Panc1 (cell line): ENCODE measurements at regions not wholly inside any gene's neighbourhood (a gene's known extent, or its start where the extent isn't known, plus 50 kb on each side); places are given as distances from the start of the nearest gene placed in this dataset.

Experiments
- ATAC-seq: fragments of 200-7000 bp; cut with Tn5 transposase; 2 replicates; pipeline ENCODE4 v1.9.1; 2020; ENCODE audit warnings: mild to moderate bottlenecking, moderate library complexity
- BruUV-seq: library from RNA; stranded (reverse); fragments of 400-500 nt; replicated peaks from 2 replicates; lab custom pipeline; 2021; lab: Mats Ljungman, UMichigan
- CTCF ChIA-PET: fragments of 300-600 bp; sonication (Branson Sonifier 250); formaldehyde crosslinking; loops from one replicate; lab custom pipeline; 2022; ENCODE audit warnings: antibody characterized with exemption; lab: Charles Lee
- POLR2A ChIA-PET: fragments of 300-600 bp; sonication (Branson Sonifier 250); formaldehyde crosslinking; loops from one replicate; lab custom pipeline; 2022; ENCODE audit warnings: antibody characterized with exemption; lab: Charles Lee
- DNase-seq: peaks from one replicate; pipeline ENCODE4 v3.0.0-alpha.2; 2010; ENCODE audit warnings: low read depth, low spot score
- H3K27ac ChIP-seq: 2 replicates; pipeline ENCODE4 v1.5.1; 2011; ENCODE audit warnings: mild to moderate bottlenecking, low read length, inconsistent platforms
- H3K27me3 ChIP-seq: fragments of 200-500 bp; sonication (Bioruptor generic); 2 replicates; pipeline ENCODE4 v1.6.0; 2014; ENCODE audit warnings: low read length, inconsistent platforms; ENCODE audit not compliant: control insufficient read depth, insufficient read depth
- H3K36me3 ChIP-seq: fragments of 200-500 bp; sonication (Bioruptor generic); 2 replicates; pipeline ENCODE4 v1.5.1; 2014; ENCODE audit warnings: inconsistent platforms, mild to moderate bottlenecking, low read length, moderate library complexity; ENCODE audit not compliant: control insufficient read depth, insufficient read depth
- H3K4me1 ChIP-seq: 2 replicates; pipeline ENCODE4 v1.5.1; 2011; ENCODE audit warnings: inconsistent platforms, mild to moderate bottlenecking, low read length, moderate library complexity; ENCODE audit not compliant: control insufficient read depth, insufficient read depth
- H3K4me3 ChIP-seq, 2 experiments: 2 replicates each; pipeline ENCODE4 v1.5.1; 2011 to 2012; ENCODE audit warnings: low read depth in 2 of 2, low read length in 2 of 2, mild to moderate bottlenecking in 2 of 2, inconsistent platforms in 1 of 2, moderate library complexity in 1 of 2
- H3K9me3 ChIP-seq: fragments of 200-500 bp; sonication (Bioruptor generic); 2 replicates; pipeline ENCODE4 v1.5.1; 2014; ENCODE audit warnings: low read depth, mild to moderate bottlenecking, inconsistent platforms, low read length, moderate library complexity; ENCODE audit not compliant: control insufficient read depth, insufficient read depth
- POLR2AphosphoS5 ChIP-seq: IDR thresholded peaks from 2 replicates; pipeline ENCODE4 v1.6.1; 2012; ENCODE audit warnings: mild to moderate bottlenecking, low read depth, low read length, moderate library complexity
- SIN3A ChIP-seq: IDR thresholded peaks from 2 replicates; pipeline ENCODE4 v1.6.1; 2012; ENCODE audit warnings: low read depth, mild to moderate bottlenecking, low read length, moderate library complexity, borderline replicate concordance; ENCODE audit not compliant: insufficient read depth
- TCF7L2 ChIP-seq: IDR thresholded peaks from 2 replicates; pipeline ENCODE4 v1.6.1; 2011; ENCODE audit warnings: mild to moderate bottlenecking, low read depth, low read length, inconsistent platforms
- in situ Hi-C: cut with HindIII; loops from 2 replicates; pipeline ENCODE4 v1.10.0; 2016; ENCODE audit warnings: low sequenced_read_pairs, low pct_unique_long_range_greater_than_20kb
- intact Hi-C: fragments of 100-400 bp; cut with micrococcal nuclease; formaldehyde crosslinking; loops from one replicate; pipeline ENCODE4 v1.10.0; 2022; ENCODE audit not compliant: unreplicated experiment
- TF ChIP-seq, protein P1 (sequence below): fragments of 450-650 bp; IDR thresholded peaks from 2 replicates; pipeline ENCODE4 v1.5.1; 2017; ENCODE audit warnings: mild to moderate bottlenecking
- TF ChIP-seq, protein P2 (sequence below), 2 experiments: IDR thresholded peaks; 2 replicates each; pipeline ENCODE4 v1.6.1; 2011 to 2012; ENCODE audit warnings: low read depth in 2 of 2, control low read depth in 1 of 2, low read length in 1 of 2, mild to moderate bottlenecking in 1 of 2, moderate library complexity in 1 of 2; ENCODE audit not compliant: insufficient read depth in 1 of 2

DNA sequence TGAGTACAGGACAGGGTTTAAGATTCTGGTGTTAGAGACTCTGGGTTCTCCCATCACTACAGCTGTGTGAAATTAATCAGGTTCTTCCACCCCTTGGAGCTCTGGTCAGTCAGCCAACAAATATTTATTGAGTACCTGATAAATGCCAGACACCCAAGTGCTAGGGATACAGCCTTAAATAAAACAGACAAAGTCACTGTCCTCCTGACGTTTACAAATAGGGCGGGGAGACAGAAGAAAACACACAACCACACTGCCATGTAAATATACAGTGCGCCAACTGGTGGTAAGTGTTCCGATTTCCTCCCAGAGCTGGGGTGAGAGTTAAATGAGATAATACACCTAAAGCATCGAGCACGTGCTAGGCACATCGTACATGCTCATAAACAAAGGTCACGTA, 121.0 kb downstream of the COPRS start:
- Histone ChIP-seq H3K4me3 (no peak overlapping the region), H3K9me3 (no peaks in the 10 kb centered on the region), H3K36me3 (no peaks in the 10 kb centered on the region), H3K4me1 (peaks cover 10% of the 10 kb centered on the region; the same call in 1 of the 2 replicates), H3K27me3 (no peaks in the 10 kb centered on the region), H3K27ac (peak overlapping the region; percentile 31; the same call in 1 of the 2 replicates)
- ATAC-seq (no peak), DNase-seq (no peak)
- intact Hi-C loops = no loop called here
- no peak for TF ChIP-seq SIN3A
- TF ChIP-seq, protein P1, sequence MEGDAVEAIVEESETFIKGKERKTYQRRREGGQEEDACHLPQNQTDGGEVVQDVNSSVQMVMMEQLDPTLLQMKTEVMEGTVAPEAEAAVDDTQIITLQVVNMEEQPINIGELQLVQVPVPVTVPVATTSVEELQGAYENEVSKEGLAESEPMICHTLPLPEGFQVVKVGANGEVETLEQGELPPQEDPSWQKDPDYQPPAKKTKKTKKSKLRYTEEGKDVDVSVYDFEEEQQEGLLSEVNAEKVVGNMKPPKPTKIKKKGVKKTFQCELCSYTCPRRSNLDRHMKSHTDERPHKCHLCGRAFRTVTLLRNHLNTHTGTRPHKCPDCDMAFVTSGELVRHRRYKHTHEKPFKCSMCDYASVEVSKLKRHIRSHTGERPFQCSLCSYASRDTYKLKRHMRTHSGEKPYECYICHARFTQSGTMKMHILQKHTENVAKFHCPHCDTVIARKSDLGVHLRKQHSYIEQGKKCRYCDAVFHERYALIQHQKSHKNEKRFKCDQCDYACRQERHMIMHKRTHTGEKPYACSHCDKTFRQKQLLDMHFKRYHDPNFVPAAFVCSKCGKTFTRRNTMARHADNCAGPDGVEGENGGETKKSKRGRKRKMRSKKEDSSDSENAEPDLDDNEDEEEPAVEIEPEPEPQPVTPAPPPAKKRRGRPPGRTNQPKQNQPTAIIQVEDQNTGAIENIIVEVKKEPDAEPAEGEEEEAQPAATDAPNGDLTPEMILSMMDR = no peak
- TF ChIP-seq POLR2AphosphoS5 = no peak
- TF ChIP-seq, protein P2, sequence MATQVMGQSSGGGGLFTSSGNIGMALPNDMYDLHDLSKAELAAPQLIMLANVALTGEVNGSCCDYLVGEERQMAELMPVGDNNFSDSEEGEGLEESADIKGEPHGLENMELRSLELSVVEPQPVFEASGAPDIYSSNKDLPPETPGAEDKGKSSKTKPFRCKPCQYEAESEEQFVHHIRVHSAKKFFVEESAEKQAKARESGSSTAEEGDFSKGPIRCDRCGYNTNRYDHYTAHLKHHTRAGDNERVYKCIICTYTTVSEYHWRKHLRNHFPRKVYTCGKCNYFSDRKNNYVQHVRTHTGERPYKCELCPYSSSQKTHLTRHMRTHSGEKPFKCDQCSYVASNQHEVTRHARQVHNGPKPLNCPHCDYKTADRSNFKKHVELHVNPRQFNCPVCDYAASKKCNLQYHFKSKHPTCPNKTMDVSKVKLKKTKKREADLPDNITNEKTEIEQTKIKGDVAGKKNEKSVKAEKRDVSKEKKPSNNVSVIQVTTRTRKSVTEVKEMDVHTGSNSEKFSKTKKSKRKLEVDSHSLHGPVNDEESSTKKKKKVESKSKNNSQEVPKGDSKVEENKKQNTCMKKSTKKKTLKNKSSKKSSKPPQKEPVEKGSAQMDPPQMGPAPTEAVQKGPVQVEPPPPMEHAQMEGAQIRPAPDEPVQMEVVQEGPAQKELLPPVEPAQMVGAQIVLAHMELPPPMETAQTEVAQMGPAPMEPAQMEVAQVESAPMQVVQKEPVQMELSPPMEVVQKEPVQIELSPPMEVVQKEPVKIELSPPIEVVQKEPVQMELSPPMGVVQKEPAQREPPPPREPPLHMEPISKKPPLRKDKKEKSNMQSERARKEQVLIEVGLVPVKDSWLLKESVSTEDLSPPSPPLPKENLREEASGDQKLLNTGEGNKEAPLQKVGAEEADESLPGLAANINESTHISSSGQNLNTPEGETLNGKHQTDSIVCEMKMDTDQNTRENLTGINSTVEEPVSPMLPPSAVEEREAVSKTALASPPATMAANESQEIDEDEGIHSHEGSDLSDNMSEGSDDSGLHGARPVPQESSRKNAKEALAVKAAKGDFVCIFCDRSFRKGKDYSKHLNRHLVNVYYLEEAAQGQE (IDR thresholded peaks at IDR 0.05; ENCODE audit: insufficient read depth in 1 of 2, low read depth in 2 of 2, low read length in 1 of 2) = no peak
- no peak for TF ChIP-seq TCF7L2
- ChIA-PET POLR2A (no interaction called here), CTCF (no interaction called here)
- BruUV-seq = no TSS peak
- in situ Hi-C loops = no loop called here

DNA sequence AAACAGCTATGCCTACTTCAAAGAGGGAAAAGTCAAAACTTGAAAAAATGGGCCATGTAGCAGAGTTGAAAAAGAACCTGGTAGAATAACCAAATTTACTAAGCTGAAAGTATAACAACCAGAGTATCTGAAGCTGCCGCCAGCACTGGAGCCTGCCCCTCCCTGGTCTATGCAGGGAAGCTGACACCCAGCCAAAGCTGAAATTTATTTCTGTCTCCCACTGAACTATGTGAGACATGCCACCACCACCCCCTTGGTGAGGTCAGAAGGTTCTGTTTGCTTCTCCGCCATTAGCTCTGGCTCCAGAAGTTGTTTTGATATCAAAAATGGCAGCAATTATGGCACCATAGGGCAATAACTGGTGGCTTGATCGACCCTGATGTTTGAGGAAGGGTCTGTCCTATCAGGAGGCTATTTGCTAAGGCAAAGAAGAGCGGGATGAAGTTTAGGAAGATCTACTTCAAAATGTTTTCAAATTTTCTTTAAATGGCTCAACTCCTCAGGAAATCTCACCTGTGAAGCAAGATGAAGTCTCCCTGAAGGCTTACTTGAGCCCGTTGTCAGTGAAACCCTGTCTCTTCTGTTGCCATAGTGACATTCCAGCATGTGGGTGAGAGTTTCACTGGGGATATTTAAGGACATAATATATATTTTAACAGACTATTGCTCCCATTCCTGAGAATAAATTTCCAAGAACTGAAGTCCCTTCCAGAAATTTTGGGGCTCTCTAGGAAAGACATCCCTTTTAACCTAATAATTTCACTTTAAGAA, 122.0 kb downstream of the COPRS start:
- peaks cover 10% of the 10 kb centered on the region; the same call in 1 of the 2 replicates for H3K4me1 ChIP-seq
- H3K4me3 ChIP-seq = no peak overlapping the region
- H3K27me3 ChIP-seq = no peaks in the 10 kb centered on the region
- CTCF ChIA-PET = no interaction called here
- H3K27ac ChIP-seq = peak overlapping the region; percentile 3; the same call in 1 of the 2 replicates
- in situ Hi-C loops = no loop called here
- intact Hi-C loops = no loop called here
- POLR2A ChIA-PET = interaction anchor here (1.0 kb wide), 1 partner anchor 12 kb away, joined by 4 read pairs; no protein-coding TSS in a partner anchor
- H3K36me3 ChIP-seq = no peaks in the 10 kb centered on the region
- H3K9me3 ChIP-seq = no peaks in the 10 kb centered on the region
- TF ChIP-seq SIN3A = no peak
- TF ChIP-seq TCF7L2 = no peak
- no TSS peak for BruUV-seq
- no peak for DNase-seq
- no peak for ATAC-seq

DNA sequence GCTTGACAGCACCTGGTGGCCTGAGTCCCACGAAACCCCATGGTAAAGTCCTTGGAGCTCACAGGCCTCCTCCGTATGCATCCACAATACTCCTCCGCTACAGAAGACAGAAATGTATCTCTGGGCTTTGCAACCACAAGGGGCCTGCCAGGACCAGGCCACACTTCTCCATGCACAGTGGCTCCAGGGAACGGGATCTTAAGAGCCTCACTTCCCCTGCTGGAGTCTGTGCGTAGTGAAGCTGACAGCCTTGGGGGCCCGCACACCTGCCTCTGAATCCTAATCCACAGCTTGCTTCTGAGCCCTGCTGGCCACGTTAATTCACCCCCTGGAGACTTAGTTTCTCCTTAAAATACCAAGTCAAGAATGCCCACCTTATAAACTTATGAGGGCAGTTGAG, 125.7 kb downstream of the COPRS start:
- BruUV-seq = no TSS peak
- TF ChIP-seq, protein P2 (IDR thresholded peaks at IDR 0.05; ENCODE audit: insufficient read depth in 1 of 2, low read depth in 2 of 2, low read length in 1 of 2) = no peak
- TF ChIP-seq SIN3A (no peak), TCF7L2 (no peak), POLR2AphosphoS5 (no peak)
- TF ChIP-seq, protein P1 = no peak
- Histone ChIP-seq H3K27me3 (no peaks in the 10 kb centered on the region), H3K4me1 (no peaks in the 10 kb centered on the region), H3K36me3 (no peaks in the 10 kb centered on the region), H3K9me3 (no peaks in the 10 kb centered on the region), H3K27ac (0 out of 2 replicates have a peak overlapping the region, but pooled peaks have one; percentile 1), H3K4me3 (no peak overlapping the region)
- intact Hi-C loops = no loop called here
- DNase-seq (no peak), ATAC-seq (0 out of 2 replicates have a peak, but pooled peaks have one; percentile 45)
- ChIA-PET CTCF (no interaction called here), POLR2A (no interaction called here)
- in situ Hi-C loops = no loop called here
